ENCODE measurements at regions not wholly inside any gene's neighbourhood (a gene's known extent, or its start where the extent isn't known, plus 50 kb on each side); places are given as distances from the start of the nearest gene placed in this dataset.

DNA sequence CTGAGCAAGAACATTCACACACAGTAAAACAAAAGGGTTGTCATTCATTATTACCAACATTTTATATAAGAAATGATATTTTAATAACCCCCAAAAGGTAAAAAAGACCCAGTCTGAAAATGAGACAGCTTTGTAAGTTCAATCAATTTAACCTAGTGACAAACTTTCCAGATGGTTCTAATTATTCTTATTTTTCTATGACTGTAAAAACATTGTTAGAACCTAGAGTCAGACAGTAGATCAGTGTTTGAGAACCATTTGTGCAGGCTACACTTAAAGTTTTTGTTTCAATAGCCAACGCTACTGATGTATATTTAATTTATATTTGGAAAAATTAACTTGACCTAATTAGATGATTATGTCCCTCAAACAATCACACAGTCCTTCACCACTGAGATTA, 708.4 kb upstream of the CBLB start:
- TF ChIP-seq, protein P1, sequence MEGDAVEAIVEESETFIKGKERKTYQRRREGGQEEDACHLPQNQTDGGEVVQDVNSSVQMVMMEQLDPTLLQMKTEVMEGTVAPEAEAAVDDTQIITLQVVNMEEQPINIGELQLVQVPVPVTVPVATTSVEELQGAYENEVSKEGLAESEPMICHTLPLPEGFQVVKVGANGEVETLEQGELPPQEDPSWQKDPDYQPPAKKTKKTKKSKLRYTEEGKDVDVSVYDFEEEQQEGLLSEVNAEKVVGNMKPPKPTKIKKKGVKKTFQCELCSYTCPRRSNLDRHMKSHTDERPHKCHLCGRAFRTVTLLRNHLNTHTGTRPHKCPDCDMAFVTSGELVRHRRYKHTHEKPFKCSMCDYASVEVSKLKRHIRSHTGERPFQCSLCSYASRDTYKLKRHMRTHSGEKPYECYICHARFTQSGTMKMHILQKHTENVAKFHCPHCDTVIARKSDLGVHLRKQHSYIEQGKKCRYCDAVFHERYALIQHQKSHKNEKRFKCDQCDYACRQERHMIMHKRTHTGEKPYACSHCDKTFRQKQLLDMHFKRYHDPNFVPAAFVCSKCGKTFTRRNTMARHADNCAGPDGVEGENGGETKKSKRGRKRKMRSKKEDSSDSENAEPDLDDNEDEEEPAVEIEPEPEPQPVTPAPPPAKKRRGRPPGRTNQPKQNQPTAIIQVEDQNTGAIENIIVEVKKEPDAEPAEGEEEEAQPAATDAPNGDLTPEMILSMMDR (IDR thresholded peaks at IDR 0.05; ENCODE audit: low read depth, low read length) = no peak
- TF ChIP-seq EZH2phosphoT487 (IDR thresholded peaks at IDR 0.05; ENCODE audit: low read depth) = no peak
